GM12878 (cell line): ENCODE measurements at regions not wholly inside any gene's neighbourhood (a gene's known extent, or its start where the extent isn't known, plus 50 kb on each side); places are given as distances from the start of the nearest gene placed in this dataset.

Source experiments
- ATAC-seq: fragments of 200-7000 bp; cut with Tn5 transposase; 3 replicates; pipeline ENCODE4 v1.9.1; 2020; ENCODE audit warnings: mild to moderate bottlenecking, moderate library complexity
- BruUV-seq: library from RNA; stranded (reverse); fragments of 400-500 nt; replicated peaks from 2 replicates; lab custom pipeline; 2021; lab: Mats Ljungman, UMichigan
- CTCF ChIA-PET: fragments of 300-600 bp; sonication (Branson Sonifier 250); formaldehyde crosslinking; extraction: SDS; loops from one replicate; lab custom pipeline; 2021; ENCODE audit warnings: inconsistent platforms; lab: Yijun Ruan, JAX
- POLR2A ChIA-PET: fragments of 350-600 bp; formaldehyde crosslinking; extraction: SDS; loops from one replicate; lab custom pipeline; 2021; ENCODE audit warnings: inconsistent platforms; lab: Charles Lee
- RAD21 ChIA-PET: fragments of 300-600 bp; sonication (Branson Sonifier 250); formaldehyde crosslinking; loops from one replicate; lab custom pipeline; 2023; ENCODE audit warnings: antibody characterized with exemption; ENCODE audit not compliant: unreplicated experiment; lab: Charles Lee
- SMC1A ChIA-PET: fragments of 300-600 bp; sonication (Branson Sonifier 250); formaldehyde crosslinking; loops from one replicate; lab custom pipeline; 2023; ENCODE audit not compliant: unreplicated experiment, uncharacterized antibody; lab: Charles Lee
- DNase-seq: peaks from one replicate; pipeline ENCODE4 v3.0.0-alpha.2; 2011; ENCODE audit warnings: low read depth, low spot score
- FAIRE-seq: peaks from 3 replicates; lab custom pipeline; 2011; peaks lifted over from hg19 to GRCh38; lab: Jason Lieb, UNC
- H2AFZ ChIP-seq: 2 replicates; pipeline ENCODE4 v1.6.0; 2011; ENCODE audit warnings: low read depth, low read length, control low read depth; ENCODE audit not compliant: control insufficient read depth
- H3K27ac ChIP-seq: 2 replicates; pipeline ENCODE4 v1.5.1; 2011; ENCODE audit warnings: control low read depth; ENCODE audit not compliant: control insufficient read depth, insufficient read depth
- H3K27me3 ChIP-seq, 2 experiments: replicated peaks in 1 of 2; 2 replicates each; pipeline versions ENCODE4 v1.6.0 to v1.6.1; 2011; ENCODE audit warnings: low read length in 1 of 2; ENCODE audit not compliant: control insufficient read depth in 2 of 2, insufficient read depth in 2 of 2
- H3K36me3 ChIP-seq, 2 experiments: 2 replicates each; pipeline ENCODE4 v1.5.1; 2011; ENCODE audit warnings: low read length in 1 of 2; ENCODE audit not compliant: control insufficient read depth in 2 of 2, insufficient read depth in 2 of 2
- H3K4me1 ChIP-seq: 2 replicates; pipeline ENCODE4 v1.6.1; 2011; ENCODE audit warnings: mild to moderate bottlenecking, low read length, moderate library complexity, mixed read lengths; ENCODE audit not compliant: control insufficient read depth, insufficient read depth
- H3K4me2 ChIP-seq: 2 replicates; pipeline ENCODE4 v1.6.0; 2011; ENCODE audit warnings: control low read depth; ENCODE audit not compliant: control insufficient read depth, insufficient read depth
- H3K4me3 ChIP-seq: fragments of 200-600 bp; sonication (generic); 2 replicates; pipeline ENCODE4 v1.5.1; 2016
- H3K79me2 ChIP-seq: 2 replicates; pipeline ENCODE4 v1.6.0; 2011; ENCODE audit warnings: low read length; ENCODE audit not compliant: control insufficient read depth, insufficient read depth
- H3K9ac ChIP-seq: 2 replicates; pipeline ENCODE4 v1.8.0; 2011; ENCODE audit warnings: low read length, control low read depth, mixed read lengths; ENCODE audit not compliant: control insufficient read depth, insufficient read depth
- H3K9me3 ChIP-seq: replicated peaks from 3 replicates; pipeline ENCODE4 v1.5.1; 2011; ENCODE audit warnings: mild to moderate bottlenecking, low read length; ENCODE audit not compliant: control insufficient read depth, insufficient read depth
- H4K20me1 ChIP-seq: 2 replicates; pipeline ENCODE4 v1.6.0; 2011; ENCODE audit not compliant: control insufficient read depth, insufficient read depth
- ATF7 ChIP-seq: fragments of 450-650 bp; IDR thresholded peaks from 2 replicates; pipeline ENCODE4 v1.6.1; 2016; ENCODE audit warnings: low read depth, mild to moderate bottlenecking
- CEBPZ ChIP-seq: fragments of 150-350 bp; IDR thresholded peaks from 2 replicates; pipeline ENCODE4 v1.6.1; 2016; ENCODE audit warnings: low read depth, low read length
- CTCF ChIP-seq, 3 experiments: IDR thresholded peaks in 2 of 3; conservative IDR thresholded peaks in 1 of 3; 2 replicates each; pipeline ENCODE4 v1.5.1; 2011; ENCODE audit warnings: low read depth in 3 of 3, low read length in 3 of 3, mild to moderate bottlenecking in 3 of 3, control low read depth in 2 of 3, moderate library complexity in 2 of 3, inconsistent platforms in 1 of 3, mixed read lengths in 1 of 3; ENCODE audit not compliant: control insufficient read depth in 2 of 3, insufficient read depth in 1 of 3; ENCODE audit errors: extremely low read depth in 1 of 3
- ELK1 ChIP-seq: IDR thresholded peaks from 2 replicates; pipeline ENCODE4 v1.6.1; 2012; ENCODE audit warnings: low read depth, low read length, improper control_type of control experiment
- FOXM1 ChIP-seq: IDR thresholded peaks from 2 replicates; pipeline ENCODE4 v1.6.1; 2012; ENCODE audit warnings: low read depth, mild to moderate bottlenecking, inconsistent platforms, low read length, moderate library complexity
- RBBP5 ChIP-seq: fragments of 200-600 bp; sonication (generic); conservative IDR thresholded peaks from 2 replicates; pipeline ENCODE4 v1.6.1; 2016
- SREBF2 ChIP-seq: IDR thresholded peaks from 2 replicates; pipeline ENCODE4 v1.6.1; 2012; ENCODE audit warnings: mild to moderate bottlenecking, low read length
- STAT1 ChIP-seq: fragments of 450-650 bp; conservative IDR thresholded peaks from 2 replicates; pipeline ENCODE4 v1.6.1; 2014; ENCODE audit warnings: antibody characterized with exemption, mild to moderate bottlenecking
- SUZ12 ChIP-seq: fragments of 200-600 bp; sonication (generic); IDR thresholded peaks from one replicate; pipeline ENCODE4 v1.6.1; 2018; ENCODE audit warnings: antibody characterized with exemption, mild to moderate bottlenecking; ENCODE audit not compliant: unreplicated experiment
- WGBS: methylation state at CpG from one replicate; pipeline ENCODE4 v1.1.6; 2016; ENCODE audit warnings: low lambda C conversion rate; ENCODE audit not compliant: insufficient replicate concordance, insufficient coverage; ENCODE audit errors: missing lambda C conversion rate; 5-methylcytosine and 5-hydroxymethylcytosine counted together
- in situ Hi-C: fragments of 300-500 bp; cut with MboI; formaldehyde crosslinking; loops from 9 replicates; pipeline ENCODE4 v1.14.3; 2018; ENCODE audit warnings: mixed read lengths
- intact Hi-C: fragments of 100-400 bp; cut with micrococcal nuclease; formaldehyde crosslinking; loops from one replicate; pipeline ENCODE4 v1.14.2; 2022; ENCODE audit not compliant: unreplicated experiment
- TF ChIP-seq, protein P1 (sequence below): fragments of 450-650 bp; conservative IDR thresholded peaks from 2 replicates; pipeline ENCODE4 v1.6.1; 2017; ENCODE audit warnings: mild to moderate bottlenecking, moderate library complexity
- TF ChIP-seq, protein P2 (sequence below): fragments of 450-650 bp; IDR thresholded peaks from 2 replicates; pipeline ENCODE4 v1.6.1; 2017; ENCODE audit warnings: antibody characterized with exemption, mild to moderate bottlenecking, moderate library complexity

- TF ChIP-seq CEBPZ (no peak), SREBF2 (no peak)
- TF ChIP-seq, all 136 proteins: peak for 0
These were observed 413.2 kb downstream of the PLA2G4A start (continued) for GRCh38 chr1:187241971-187242370.

DNA sequence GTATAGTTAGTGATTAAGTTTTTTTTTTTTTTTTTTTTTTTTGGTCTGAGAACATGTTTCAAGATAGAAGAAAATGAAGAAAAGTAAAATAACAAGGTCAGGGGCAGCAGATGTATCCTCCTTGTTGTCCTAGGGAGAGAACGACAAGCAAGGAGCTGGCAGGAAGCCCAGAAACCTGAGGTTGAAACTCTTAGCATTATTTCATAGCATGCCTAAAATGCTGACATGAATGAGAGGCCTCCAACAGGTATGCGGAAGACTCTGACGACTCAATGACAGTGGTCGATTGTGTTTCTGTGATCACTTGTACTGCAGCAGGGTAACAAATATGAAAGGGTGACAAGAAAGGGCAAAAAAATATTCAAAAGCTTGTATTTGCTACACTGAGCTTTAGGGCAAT is 415.9 kb downstream of the PLA2G4A start:
- no peak overlapping the region for H2AFZ ChIP-seq
- ChIA-PET CTCF (no interaction called here), POLR2A (no interaction called here), RAD21 (no interaction called here), SMC1A (interaction anchor here (0.6 kb wide), 1 partner anchor 1684 kb away, joined by 3 read pairs; no protein-coding TSS in a partner anchor)
- H4K20me1 ChIP-seq = no peaks in the 10 kb centered on the region
- no peaks in the 10 kb centered on the region for H3K9me3 ChIP-seq
- in situ Hi-C loops = no loop called here
- intact Hi-C loops = no loop called here
- H3K4me2 ChIP-seq = no peak overlapping the region
- H3K79me2 ChIP-seq = no peaks in the 10 kb centered on the region
- H3K9ac ChIP-seq = no peak overlapping the region
- 27% methylated on average over 4 of the region's 4 CpGs for WGBS
- no peak overlapping the region for H3K27ac ChIP-seq
- H3K4me1 ChIP-seq = no peaks in the 10 kb centered on the region
- DNase-seq (no peak), ATAC-seq (no peak), FAIRE-seq (no peak)
- no peaks in the 10 kb centered on the region for H3K36me3 ChIP-seq
- no peaks in the 10 kb centered on the region for H3K27me3 ChIP-seq
- BruUV-seq = no TSS peak
- no peak overlapping the region for H3K4me3 ChIP-seq
- TF ChIP-seq FOXM1 = no peak
- TF ChIP-seq ATF7 = no peak
- no peak for TF ChIP-seq RBBP5
- no peak for TF ChIP-seq ELK1
- TF ChIP-seq STAT1 = no peak
- TF ChIP-seq CTCF (IDR thresholded peaks at IDR 0.05 in 2 of 3, conservative IDR thresholded peaks at IDR 0.05 in 1 of 3; ENCODE audit: control insufficient read depth in 2 of 3, extremely low read depth in 1 of 3, insufficient read depth in 1 of 3, low read depth in 3 of 3, low read length in 3 of 3) = no peak
- TF ChIP-seq, protein P1, sequence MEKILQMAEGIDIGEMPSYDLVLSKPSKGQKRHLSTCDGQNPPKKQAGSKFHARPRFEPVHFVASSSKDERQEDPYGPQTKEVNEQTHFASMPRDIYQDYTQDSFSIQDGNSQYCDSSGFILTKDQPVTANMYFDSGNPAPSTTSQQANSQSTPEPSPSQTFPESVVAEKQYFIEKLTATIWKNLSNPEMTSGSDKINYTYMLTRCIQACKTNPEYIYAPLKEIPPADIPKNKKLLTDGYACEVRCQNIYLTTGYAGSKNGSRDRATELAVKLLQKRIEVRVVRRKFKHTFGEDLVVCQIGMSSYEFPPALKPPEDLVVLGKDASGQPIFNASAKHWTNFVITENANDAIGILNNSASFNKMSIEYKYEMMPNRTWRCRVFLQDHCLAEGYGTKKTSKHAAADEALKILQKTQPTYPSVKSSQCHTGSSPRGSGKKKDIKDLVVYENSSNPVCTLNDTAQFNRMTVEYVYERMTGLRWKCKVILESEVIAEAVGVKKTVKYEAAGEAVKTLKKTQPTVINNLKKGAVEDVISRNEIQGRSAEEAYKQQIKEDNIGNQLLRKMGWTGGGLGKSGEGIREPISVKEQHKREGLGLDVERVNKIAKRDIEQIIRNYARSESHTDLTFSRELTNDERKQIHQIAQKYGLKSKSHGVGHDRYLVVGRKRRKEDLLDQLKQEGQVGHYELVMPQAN = no peak
- no peak for TF ChIP-seq SUZ12
- TF ChIP-seq, protein P2, sequence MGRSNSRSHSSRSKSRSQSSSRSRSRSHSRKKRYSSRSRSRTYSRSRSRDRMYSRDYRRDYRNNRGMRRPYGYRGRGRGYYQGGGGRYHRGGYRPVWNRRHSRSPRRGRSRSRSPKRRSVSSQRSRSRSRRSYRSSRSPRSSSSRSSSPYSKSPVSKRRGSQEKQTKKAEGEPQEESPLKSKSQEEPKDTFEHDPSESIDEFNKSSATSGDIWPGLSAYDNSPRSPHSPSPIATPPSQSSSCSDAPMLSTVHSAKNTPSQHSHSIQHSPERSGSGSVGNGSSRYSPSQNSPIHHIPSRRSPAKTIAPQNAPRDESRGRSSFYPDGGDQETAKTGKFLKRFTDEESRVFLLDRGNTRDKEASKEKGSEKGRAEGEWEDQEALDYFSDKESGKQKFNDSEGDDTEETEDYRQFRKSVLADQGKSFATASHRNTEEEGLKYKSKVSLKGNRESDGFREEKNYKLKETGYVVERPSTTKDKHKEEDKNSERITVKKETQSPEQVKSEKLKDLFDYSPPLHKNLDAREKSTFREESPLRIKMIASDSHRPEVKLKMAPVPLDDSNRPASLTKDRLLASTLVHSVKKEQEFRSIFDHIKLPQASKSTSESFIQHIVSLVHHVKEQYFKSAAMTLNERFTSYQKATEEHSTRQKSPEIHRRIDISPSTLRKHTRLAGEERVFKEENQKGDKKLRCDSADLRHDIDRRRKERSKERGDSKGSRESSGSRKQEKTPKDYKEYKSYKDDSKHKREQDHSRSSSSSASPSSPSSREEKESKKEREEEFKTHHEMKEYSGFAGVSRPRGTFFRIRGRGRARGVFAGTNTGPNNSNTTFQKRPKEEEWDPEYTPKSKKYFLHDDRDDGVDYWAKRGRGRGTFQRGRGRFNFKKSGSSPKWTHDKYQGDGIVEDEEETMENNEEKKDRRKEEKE = no peak
